GM19438 (cell line): ENCODE measurements at regions not wholly inside any gene's neighbourhood (a gene's known extent, or its start where the extent isn't known, plus 50 kb on each side); places are given as distances from the start of the nearest gene placed in this dataset.
"Not testable (repeated sequence)": the region's sequence is repeated elsewhere in the genome, so short reads cannot be mapped to it uniquely, and the experiment has no call there.

ENCODE experiments used
- ATAC-seq: cut with Tn5 transposase; IDR thresholded peaks from one replicate; pipeline ENCODE4 v1.9.1; 2021; ENCODE audit warnings: low read depth; ENCODE audit not compliant: unreplicated experiment

GRCh38 chr11:23134627-23135026 lies 274.4 kb upstream of the CCDC179 start:
- ATAC-seq = no peak

DNA sequence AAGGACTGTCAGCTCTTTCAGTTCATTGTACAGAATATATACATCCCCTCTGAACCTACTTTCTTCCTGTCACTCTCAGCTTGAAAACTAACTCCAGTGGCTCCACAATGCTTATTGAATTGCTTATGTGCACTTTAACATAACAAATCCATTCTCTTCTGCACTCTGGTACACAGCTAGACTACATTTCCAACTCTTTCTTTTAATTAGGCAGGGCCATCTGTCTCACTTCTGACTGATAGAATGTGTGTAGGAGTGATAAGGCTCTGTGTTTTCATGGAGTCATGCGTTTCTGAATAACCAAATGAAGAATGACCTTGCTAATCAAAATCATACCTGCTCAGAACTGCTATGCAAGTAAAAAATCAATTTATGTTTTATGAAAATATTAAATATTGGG lies 278.5 kb upstream of the CCDC179 start:
- ATAC-seq = no peak

DNA sequence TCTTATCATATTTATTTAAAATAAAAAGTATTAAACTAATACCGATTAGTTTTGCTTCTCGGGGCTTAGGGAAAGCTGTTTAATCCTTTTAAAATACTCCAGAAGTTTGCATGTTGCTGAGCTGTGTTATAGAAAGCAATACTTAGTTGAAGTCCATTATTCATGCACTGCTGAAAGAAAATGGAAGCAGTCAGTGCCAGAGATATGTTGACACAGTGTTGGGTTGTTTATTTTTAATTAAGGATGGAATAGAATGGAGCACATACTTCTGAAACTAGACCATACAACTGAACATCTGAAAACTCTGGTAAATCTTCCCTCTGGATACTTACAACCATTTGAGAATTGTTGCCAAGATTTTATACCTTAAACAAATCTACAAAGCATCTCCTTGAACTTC lies 282.7 kb upstream of the CCDC179 start:
- no peak for ATAC-seq

- ATAC-seq = no peak
Measured at GRCh38 chr11:23151819-23152218, 291.5 kb upstream of the CCDC179 start.

DNA sequence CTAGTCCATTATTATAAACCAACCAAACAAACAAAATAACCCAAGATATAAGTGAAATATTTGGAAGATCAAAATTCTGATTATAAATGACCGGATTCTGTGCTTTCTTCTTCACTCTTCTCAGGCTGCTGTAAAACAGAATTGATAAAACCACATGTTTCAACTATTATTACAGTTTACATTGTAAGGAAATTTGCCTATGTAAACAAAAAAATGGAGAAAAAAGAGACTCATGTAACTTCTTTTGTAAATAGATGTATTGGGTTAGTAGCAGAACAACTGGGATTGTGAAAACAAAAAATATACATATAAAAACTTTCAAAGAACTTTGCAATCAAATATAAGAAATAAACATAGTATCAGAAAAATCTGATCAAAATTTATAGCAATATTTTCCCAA lies 295.2 kb upstream of the CCDC179 start:
- ATAC-seq = no peak

DNA sequence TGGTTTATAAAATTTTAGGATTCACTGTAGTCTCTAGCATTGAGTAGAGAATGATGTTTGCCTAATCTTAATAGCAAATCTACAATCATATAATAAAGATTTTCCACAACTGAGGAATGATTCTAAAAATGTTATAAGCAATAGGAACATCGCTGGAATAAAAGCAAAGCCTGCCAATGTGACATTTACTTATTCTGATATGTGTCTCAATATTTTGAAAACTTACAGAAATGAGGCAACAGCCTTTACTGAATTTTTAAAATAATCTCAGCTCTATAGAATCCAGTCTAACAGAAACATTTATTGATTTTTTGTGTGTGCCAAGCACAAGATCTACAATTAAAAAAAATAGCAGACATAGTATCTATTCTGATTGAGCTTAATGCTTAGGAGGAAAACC lies 303.7 kb upstream of the CCDC179 start:
- ATAC-seq = no peak

- ATAC-seq = no peak
Measured at GRCh38 chr11:23166376-23166775, 306.1 kb upstream of the CCDC179 start.

GRCh38 chr11:23179609-23180008 lies 319.3 kb upstream of the CCDC179 start:
- ATAC-seq = no peak

DNA sequence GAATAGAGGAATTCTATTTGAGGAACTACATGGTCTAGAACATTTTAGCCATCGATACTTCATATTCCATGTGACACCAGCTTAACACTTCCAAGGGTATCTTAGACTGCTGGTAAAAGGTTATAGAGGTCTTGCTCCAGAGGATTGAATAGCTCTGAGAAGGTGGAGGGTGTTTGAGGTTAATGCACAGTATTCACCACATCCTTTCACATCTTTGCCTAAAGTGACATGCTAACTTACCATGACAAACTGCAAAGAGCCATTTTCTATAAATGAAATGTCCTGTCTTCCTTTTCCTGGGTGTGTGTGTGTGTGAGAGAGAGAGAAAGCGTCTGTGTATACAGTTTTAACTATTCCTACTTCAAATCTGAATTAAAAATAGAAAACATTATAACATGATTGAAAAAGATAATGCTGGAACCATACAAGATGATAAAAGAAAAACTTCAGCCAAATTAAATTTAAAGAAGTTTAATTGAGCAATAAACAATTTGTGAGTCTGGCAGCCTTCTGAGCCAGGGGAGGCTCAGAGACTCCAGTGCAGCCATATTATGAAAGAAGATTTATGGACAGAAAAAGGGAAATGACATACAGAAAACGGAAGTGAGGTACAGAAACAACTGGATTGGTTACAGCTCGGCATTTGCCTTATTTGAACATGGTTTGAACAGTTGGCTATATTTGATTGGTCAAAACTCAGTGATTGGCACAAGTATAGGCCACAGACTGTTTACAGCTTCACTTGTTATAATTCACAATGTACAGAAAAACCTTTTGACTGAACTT lies 320.9 kb upstream of the CCDC179 start:
- no peak for ATAC-seq

- ATAC-seq = no peak
Measured at GRCh38 chr11:23192256-23192655, 332.0 kb upstream of the CCDC179 start.

GRCh38 chr11:23201936-23202522 lies 341.8 kb upstream of the CCDC179 start:
- ATAC-seq = no peak

DNA sequence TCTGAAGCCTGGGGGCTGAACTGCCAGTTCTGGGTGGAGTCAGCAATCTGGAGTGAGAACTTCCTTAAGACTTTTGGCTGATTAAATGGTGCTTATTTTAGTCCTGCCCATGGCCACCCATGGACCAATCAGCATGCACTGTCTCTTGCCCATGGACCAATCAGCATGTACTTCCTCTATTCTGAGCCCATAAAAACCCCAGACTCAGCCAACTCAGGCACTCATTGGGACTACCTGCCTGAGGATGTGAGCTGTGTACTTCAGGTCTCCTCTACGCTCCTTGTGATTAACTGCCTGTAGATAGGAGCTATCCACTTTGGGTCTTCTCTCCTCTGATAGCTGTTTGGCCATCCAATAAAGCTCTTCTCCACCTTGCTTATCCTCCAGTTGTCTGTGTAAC lies 342.3 kb upstream of the CCDC179 start:
- ATAC-seq = no peak

- no peak for ATAC-seq
Measured at GRCh38 chr11:23205156-23205871, 345.0 kb upstream of the CCDC179 start.

DNA sequence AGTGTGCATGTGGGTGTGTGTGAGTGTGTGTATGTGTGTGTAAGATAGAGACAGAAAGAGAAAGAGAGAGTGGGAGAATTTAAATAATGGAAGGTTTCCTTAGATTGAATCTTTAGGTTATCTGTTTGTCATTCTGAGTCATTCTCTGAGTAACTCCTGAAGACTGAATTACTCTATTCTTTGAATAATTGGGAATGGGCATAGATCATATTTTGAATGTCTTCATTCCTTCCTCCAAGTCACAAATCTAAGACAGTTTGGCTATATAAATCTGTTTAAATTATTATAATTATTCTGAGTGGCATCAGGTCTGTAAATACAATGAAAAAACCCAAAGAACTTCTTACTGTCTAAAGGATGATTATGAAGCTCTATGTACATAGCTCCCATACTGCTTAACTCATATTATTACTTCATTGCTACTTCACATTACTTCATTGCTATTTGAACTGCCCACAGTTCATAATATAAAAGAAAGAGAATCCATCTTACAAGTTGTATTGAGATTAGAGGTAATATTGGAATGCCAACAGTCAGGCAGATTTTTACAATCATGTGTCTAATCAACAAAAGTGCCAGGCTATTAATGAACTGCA lies 346.6 kb upstream of the CCDC179 start:
- no peak for ATAC-seq

DNA sequence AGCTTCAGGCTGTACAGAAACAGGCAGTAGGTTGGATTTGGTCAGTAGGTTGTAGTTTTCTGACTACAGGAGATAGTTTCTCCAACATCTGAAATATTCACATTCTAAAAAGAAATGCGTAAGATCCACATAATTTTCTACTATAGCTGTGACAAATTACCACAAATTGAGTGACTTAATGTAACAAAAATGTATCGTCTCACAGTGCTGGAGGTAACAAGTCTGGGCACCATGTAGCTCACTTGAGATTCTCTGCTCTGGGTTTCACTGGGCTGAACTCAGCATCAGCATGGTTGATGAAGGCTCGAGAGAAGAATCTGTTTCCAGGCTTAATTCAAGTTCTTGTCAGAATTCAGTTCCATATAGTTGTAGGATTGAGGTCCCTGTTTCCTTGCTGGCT lies 350.9 kb upstream of the CCDC179 start:
- ATAC-seq = no peak

DNA sequence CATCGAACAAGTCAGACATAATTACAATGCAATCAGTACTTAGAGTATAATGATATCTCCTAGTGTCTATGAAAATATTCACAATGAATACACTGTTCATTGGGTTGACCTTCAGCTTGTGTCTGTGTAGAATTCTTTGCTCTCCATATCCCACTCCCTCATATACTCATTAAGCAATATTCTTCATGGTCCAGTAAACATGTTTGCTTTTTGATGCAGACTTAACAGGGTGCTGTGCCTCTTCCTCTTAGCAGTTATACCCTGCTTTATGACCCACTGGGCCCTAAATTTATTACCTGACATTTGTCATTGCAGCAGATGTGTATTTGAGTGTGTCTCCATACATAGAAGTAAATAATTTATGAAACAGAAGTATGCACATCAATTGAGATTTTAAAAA lies 352.5 kb upstream of the CCDC179 start:
- ATAC-seq = no peak

DNA sequence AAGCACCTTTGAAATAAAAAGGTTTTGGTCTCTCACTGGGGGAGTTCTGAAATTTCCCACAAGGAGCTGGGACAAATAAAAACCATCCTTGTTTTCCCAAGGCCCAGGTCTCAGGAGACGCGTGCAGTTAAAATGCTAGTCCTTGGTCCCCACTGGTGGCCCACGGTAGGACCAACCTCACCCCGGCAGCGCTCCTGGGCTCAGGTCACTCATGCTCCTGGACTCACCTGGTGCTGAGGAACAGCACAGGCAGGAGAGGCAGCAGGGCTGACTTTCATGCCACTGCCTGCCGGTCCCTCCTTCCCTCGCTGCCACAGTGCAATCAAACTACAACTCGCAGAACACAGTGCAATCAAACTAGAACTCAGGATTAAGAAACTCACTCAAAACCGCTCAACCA lies 356.8 kb upstream of the CCDC179 start:
- no peak for ATAC-seq

DNA sequence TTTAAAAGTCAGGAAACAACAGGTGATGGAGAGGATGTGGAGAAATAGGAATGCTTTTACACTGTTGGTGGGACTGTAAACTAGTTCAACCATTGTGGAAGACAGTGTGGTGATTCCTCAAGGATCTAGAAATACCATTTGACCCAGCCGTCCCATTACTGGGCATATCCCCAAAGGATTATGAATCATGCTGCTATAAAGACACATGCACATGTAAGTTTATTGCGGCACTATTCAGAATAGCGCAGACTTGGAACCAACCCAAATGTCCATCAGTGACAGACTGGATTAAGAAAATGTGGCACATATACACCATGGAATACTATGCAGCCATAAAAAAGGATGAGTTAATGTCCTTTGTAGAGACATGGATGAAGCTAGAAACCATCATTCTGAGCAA lies 359.8 kb upstream of the CCDC179 start:
- not testable (repeated sequence) for ATAC-seq

GRCh38 chr11:23221366-23221765 lies 361.1 kb upstream of the CCDC179 start:
- no peak for ATAC-seq

DNA sequence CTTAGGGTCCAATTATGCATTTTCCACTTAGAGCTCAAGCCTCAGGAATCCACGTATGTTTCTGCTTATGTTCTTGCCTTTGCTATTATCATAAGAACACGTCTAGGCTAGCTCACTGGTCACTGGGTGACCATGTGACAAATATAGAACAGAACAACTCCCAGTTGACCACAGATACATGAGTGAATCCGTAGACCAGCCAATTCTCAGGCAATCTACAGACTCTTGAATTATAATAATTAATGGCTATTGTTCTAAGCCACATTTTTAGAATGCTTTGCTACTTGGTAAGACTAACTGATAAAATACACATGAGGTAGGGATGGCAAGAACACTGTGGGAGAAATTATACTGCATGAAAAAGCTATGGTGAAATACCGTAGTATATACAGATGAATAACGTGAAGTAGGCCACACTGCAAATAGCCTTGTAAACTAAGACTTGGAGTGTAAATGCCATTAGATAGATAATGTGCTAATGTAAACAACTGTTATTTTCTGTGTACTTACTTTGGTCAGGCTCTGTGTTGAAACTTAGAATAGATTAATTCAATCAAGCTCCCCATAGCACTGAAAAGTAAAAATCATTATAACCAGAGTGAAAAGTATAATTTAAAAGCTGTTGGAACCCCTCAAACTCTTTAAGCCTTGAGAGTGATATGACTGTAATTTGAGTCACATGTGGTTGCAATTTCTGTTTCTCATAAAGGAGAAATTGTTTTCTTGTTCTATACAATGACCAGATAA lies 366.2 kb upstream of the CCDC179 start:
- ATAC-seq = no peak

GRCh38 chr11:23227078-23227445 lies 366.8 kb upstream of the CCDC179 start:
- ATAC-seq = no peak
